ENCODE measurements at regions not wholly inside any gene's neighbourhood (a gene's known extent, or its start where the extent isn't known, plus 50 kb on each side); places are given as distances from the start of the nearest gene placed in this dataset.

DNA sequence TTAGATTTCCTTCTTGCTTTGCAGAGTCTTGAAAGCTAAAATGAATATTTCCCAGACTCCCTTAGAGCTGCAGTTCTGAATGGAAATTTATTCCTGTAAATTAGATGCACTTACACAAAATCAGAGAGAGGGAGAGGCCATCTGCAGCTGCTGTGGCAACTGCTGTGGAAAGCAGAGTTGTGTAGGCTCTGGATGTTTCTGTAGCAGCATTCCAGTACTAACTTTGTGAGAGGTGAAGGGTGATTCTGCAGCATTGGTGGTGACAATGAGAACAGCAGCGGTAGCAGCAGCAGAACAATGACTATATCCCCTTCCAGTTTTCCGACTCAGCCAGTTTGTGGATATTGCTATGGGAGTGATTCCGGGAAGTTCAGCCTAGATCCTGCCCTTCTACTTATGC, 433.0 kb upstream of the REG3G start:
- Histone ChIP-seq H3K4me1 (no peaks in the 10 kb centered on the region), H3K27me3 (no peaks in the 10 kb centered on the region), H3K36me3 (no peaks in the 10 kb centered on the region), H3K4me3 (no peak overlapping the region), H3K9me3 (no peaks in the 10 kb centered on the region), H3K27ac (no peak overlapping the region)
- intact Hi-C loops (cut with DNase I; ENCODE audit: low total_unique reads) = no loop called here
- TF ChIP-seq POLR2A (IDR thresholded peaks at IDR 0.05) = no peak
- DNase-seq (ENCODE audit: low spot score in 2 of 2) = no peak

DNA sequence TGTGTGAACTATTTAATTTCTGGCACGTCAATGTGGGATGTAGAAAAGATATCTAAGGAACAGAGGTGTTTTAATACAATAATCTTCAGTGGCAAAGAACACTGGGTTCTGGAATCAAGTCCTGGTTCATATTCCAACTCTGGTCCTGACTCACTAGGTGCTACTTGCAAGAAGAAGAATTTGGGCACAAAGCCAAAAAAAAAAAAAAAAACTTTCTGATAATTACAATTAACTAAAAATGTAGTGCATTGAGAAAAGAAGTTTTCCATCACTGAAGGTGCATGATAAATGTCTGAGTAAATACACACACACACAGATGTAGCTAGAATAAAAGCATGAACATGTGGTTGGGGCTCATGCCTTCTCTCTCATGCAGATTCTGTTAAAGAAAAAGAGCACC, 424.4 kb upstream of the REG3G start:
- Histone ChIP-seq H3K27me3 (no peaks in the 10 kb centered on the region), H3K4me1 (no peaks in the 10 kb centered on the region), H3K4me3 (no peak overlapping the region), H3K9me3 (no peaks in the 10 kb centered on the region), H3K27ac (no peak overlapping the region), H3K36me3 (peaks cover 5% of the 10 kb centered on the region)
- TF ChIP-seq POLR2A (IDR thresholded peaks at IDR 0.05) = no peak
- DNase-seq (ENCODE audit: low spot score in 2 of 2) = no peak
- intact Hi-C loops (cut with DNase I; ENCODE audit: low total_unique reads) = no loop called here

DNA sequence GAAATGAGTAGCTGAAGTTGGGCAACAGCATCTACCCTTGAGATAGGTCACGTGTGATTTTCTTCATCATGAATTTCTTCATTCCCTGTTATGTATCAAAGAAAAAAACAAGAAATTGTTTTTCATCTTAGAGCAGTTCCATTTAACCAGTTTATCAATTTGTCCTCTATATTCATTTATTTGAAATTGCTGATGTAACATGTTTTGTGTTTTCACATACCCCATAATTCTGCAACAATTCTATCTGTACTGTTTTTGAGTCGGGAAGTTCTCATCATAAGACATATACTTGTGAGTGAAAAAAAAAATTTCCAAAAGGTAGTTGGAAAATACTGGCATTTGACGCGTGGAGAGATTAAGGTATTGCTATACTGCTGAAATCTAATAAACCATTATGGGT, 422.6 kb upstream of the REG3G start:
- no peaks in the 10 kb centered on the region for H3K27me3 ChIP-seq
- no peak overlapping the region for H3K4me3 ChIP-seq
- no peak overlapping the region for H3K27ac ChIP-seq
- peaks cover 0 to 3% of the 10 kb centered on the region in 2 donors for H3K9me3 ChIP-seq
- intact Hi-C loops (cut with DNase I; ENCODE audit: low total_unique reads) = no loop called here
- H3K36me3 ChIP-seq = peaks cover 5% of the 10 kb centered on the region
- H3K4me1 ChIP-seq = no peaks in the 10 kb centered on the region
- TF ChIP-seq, protein P1, sequence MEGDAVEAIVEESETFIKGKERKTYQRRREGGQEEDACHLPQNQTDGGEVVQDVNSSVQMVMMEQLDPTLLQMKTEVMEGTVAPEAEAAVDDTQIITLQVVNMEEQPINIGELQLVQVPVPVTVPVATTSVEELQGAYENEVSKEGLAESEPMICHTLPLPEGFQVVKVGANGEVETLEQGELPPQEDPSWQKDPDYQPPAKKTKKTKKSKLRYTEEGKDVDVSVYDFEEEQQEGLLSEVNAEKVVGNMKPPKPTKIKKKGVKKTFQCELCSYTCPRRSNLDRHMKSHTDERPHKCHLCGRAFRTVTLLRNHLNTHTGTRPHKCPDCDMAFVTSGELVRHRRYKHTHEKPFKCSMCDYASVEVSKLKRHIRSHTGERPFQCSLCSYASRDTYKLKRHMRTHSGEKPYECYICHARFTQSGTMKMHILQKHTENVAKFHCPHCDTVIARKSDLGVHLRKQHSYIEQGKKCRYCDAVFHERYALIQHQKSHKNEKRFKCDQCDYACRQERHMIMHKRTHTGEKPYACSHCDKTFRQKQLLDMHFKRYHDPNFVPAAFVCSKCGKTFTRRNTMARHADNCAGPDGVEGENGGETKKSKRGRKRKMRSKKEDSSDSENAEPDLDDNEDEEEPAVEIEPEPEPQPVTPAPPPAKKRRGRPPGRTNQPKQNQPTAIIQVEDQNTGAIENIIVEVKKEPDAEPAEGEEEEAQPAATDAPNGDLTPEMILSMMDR (IDR thresholded peaks at IDR 0.05) = no peak
- no peak for TF ChIP-seq POLR2AphosphoS5 (IDR thresholded peaks at IDR 0.05)
- no peak for TF ChIP-seq POLR2A (IDR thresholded peaks at IDR 0.05)
- DNase-seq (ENCODE audit: low spot score in 2 of 2) = no peak

DNA sequence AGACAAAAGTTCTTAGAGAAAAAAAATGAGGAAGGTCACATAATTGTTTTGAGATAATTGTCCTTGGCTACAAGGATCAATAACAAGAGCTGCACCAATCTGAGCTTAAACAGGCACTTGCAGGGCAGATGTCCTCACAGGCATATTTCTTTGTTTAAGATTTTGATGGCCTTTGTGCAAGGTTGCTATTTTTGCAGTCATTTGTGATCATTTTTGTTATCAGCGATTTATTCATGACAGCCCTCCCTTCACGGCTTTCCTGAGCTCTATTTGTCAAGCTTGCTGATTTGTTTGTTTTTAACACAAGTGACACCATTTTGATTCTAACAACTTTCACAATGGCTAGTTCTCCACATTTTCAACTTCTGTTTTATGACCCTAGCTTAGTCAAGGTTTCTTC, 418.6 kb upstream of the REG3G start:
- Histone ChIP-seq H3K4me1 (no peaks in the 10 kb centered on the region), H3K27ac (no peak overlapping the region), H3K36me3 (peaks cover 5% of the 10 kb centered on the region), H3K9me3 (peaks cover 0 to 3% of the 10 kb centered on the region in 2 donors), H3K4me3 (no peak overlapping the region), H3K27me3 (no peaks in the 10 kb centered on the region)
- DNase-seq (ENCODE audit: low spot score in 2 of 2) = no peak
- intact Hi-C loops (cut with DNase I; ENCODE audit: low total_unique reads) = no loop called here
- TF ChIP-seq POLR2A (IDR thresholded peaks at IDR 0.05) = no peak
- TF ChIP-seq POLR2AphosphoS5 (IDR thresholded peaks at IDR 0.05) = no peak
- TF ChIP-seq, protein P1 (IDR thresholded peaks at IDR 0.05) = no peak

DNA sequence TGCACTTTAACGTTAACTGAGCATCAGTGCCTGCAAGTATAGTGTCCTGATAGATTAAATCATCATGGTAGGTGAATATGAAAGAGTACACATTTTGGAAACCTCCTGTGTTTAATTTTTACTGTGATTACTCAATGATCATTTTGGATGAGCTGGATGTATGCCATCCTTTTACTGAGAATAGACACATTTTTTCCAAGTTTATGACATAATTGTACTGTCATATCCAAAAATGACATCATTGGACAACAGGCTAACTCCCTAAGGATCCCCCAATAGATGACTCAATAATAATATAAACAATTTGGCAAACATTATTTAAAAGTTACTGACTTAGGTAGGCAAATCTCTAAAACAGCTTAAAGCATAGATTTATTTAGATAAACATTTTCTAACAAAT, 410.8 kb upstream of the REG3G start:
- Histone ChIP-seq H3K27me3 (no peaks in the 10 kb centered on the region), H3K9me3 (no peaks in the 10 kb centered on the region), H3K4me1 (no peaks in the 10 kb centered on the region), H3K27ac (no peak overlapping the region), H3K36me3 (no peaks in the 10 kb centered on the region), H3K4me3 (no peak overlapping the region)
- no peak for DNase-seq (ENCODE audit: low spot score in 2 of 2)
- intact Hi-C loops (cut with DNase I; ENCODE audit: low total_unique reads) = no loop called here
- TF ChIP-seq POLR2A (IDR thresholded peaks at IDR 0.05) (no peak), POLR2AphosphoS5 (IDR thresholded peaks at IDR 0.05) (no peak)
- TF ChIP-seq, protein P1 (IDR thresholded peaks at IDR 0.05) = no peak

DNA sequence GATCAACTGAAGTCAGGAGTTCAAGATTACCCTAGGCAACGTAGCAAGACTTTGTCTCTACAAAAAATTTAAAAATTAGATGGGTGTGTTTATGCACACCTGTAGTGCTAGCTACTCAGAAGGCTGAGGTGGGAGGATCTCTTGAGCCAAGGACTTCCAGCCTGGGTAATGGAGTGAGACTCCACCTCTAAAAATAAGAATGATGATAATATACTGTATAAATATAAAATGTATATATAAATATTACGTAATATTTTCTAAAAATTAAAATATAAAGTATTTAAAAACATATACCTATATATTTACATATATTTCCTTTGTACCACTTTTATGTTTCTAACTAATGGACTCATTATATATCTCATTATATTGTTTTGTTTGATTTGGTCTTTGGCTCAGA, 409.5 kb upstream of the REG3G start:
- no peak for TF ChIP-seq POLR2A (IDR thresholded peaks at IDR 0.05)
- TF ChIP-seq, protein P1 (IDR thresholded peaks at IDR 0.05) = no peak
- TF ChIP-seq POLR2AphosphoS5 (IDR thresholded peaks at IDR 0.05) = no peak
- Histone ChIP-seq H3K4me1 (no peaks in the 10 kb centered on the region), H3K9me3 (no peaks in the 10 kb centered on the region), H3K36me3 (no peaks in the 10 kb centered on the region), H3K4me3 (no peak overlapping the region), H3K27me3 (no peaks in the 10 kb centered on the region), H3K27ac (no peak overlapping the region)
- intact Hi-C loops (cut with DNase I; ENCODE audit: low total_unique reads) = no loop called here
- DNase-seq (ENCODE audit: low spot score in 2 of 2) = no peak
